HEK293 (cell line): ENCODE measurements at regions not wholly inside any gene's neighbourhood (a gene's known extent, or its start where the extent isn't known, plus 50 kb on each side); places are given as distances from the start of the nearest gene placed in this dataset.

Experiments used
- CTCF ChIP-seq: fragments of 450-650 bp; formaldehyde crosslinking; IDR thresholded peaks from 2 replicates; pipeline ENCODE4 v1.5.1; 2016; ENCODE audit warnings: missing biosample characterization, missing genetic modification characterization
- PRDM1 ChIP-seq: fragments of 450-650 bp; formaldehyde crosslinking; IDR thresholded peaks from 2 replicates; pipeline ENCODE4; 2016; ENCODE audit warnings: missing biosample characterization, missing genetic modification characterization
- SCRT1 ChIP-seq: fragments of 450-650 bp; formaldehyde crosslinking; IDR thresholded peaks from 2 replicates; pipeline ENCODE4 v1.5.1; 2016; ENCODE audit warnings: missing biosample characterization, missing genetic modification characterization, borderline replicate concordance
- ZBTB21 ChIP-seq: fragments of 450-650 bp; formaldehyde crosslinking; IDR thresholded peaks from 2 replicates; pipeline ENCODE4 v1.5.1; 2017; ENCODE audit warnings: missing biosample characterization, missing genetic modification characterization
- ZNF302 ChIP-seq: fragments of 450-650 bp; formaldehyde crosslinking; IDR thresholded peaks from 2 replicates; pipeline ENCODE4 v1.5.1; 2016; ENCODE audit warnings: missing biosample characterization, missing genetic modification characterization, low read depth

GRCh38 chr12:105832021-105832420, 306.7 kb downstream of the NUAK1 start:
- TF ChIP-seq CTCF (tag by site-specific recombination) (no peak), ZNF302 (tag by site-specific recombination) (no peak), PRDM1 (tag by site-specific recombination) (no peak), SCRT1 (tag by site-specific recombination) (no peak), ZBTB21 (tag by site-specific recombination) (no peak)
